ENCODE measurements at regions not wholly inside any gene's neighbourhood (a gene's known extent, or its start where the extent isn't known, plus 50 kb on each side); places are given as distances from the start of the nearest gene placed in this dataset.

DNA sequence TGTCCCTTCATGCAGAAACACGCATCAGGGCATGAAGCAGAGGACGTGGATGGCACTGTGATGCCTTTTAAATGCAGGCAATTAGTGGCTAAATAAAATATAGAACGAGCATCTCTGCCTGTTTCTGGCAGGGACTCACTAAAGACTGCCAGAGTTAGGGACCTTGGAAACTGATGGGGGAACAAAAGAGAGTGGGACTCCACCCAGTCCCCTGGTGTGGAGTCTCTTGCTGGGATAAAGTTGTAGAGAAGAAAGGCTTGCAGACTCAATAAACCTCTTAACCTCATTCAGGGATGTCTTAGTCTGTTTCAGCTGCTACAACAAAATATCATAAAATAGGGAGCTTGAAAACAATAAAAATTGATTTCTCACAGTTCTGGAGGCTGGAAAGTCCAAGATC, 87.6 kb upstream of the ARAP3 start:
- intact Hi-C loops (cut with DNase I; ENCODE audit: low total_unique reads): no loop called here
- DNase-seq (ENCODE audit: low spot score in 2 of 2): no peak
- TF ChIP-seq, protein P1, sequence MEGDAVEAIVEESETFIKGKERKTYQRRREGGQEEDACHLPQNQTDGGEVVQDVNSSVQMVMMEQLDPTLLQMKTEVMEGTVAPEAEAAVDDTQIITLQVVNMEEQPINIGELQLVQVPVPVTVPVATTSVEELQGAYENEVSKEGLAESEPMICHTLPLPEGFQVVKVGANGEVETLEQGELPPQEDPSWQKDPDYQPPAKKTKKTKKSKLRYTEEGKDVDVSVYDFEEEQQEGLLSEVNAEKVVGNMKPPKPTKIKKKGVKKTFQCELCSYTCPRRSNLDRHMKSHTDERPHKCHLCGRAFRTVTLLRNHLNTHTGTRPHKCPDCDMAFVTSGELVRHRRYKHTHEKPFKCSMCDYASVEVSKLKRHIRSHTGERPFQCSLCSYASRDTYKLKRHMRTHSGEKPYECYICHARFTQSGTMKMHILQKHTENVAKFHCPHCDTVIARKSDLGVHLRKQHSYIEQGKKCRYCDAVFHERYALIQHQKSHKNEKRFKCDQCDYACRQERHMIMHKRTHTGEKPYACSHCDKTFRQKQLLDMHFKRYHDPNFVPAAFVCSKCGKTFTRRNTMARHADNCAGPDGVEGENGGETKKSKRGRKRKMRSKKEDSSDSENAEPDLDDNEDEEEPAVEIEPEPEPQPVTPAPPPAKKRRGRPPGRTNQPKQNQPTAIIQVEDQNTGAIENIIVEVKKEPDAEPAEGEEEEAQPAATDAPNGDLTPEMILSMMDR (IDR thresholded peaks at IDR 0.05): no peak
- TF ChIP-seq POLR2A (IDR thresholded peaks at IDR 0.05): no peak
- no peak overlapping the region for H3K4me3 ChIP-seq (ENCODE audit: low read depth, poor library complexity, severe bottlenecking)
- WGBS, 2 donors: 76 to 84% methylated on average over 3 of the region's 3 CpGs

DNA sequence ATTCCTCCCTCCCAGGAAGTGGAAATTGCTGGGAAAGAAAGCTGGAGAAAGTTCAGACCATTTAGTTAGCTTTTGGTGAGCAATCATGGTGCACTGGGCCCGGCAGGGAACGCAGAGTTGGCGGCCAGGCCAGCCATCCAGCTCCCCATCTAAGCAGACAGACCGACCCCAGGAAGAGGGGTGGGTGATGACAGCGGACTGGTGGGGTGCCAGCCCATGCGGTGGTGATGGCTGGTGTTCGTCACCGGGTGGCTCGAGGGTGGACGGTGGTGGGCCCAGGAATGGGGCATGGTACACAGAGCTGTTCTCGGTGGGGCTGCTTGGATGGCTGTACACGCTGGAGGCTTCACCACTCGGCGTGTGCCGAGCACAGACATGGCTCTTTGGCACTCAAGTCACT, 85.6 kb upstream of the ARAP3 start:
- DNase-seq (ENCODE audit: low spot score in 2 of 2): no peak
- TF ChIP-seq POLR2A (IDR thresholded peaks at IDR 0.05): no peak
- TF ChIP-seq, protein P1 (IDR thresholded peaks at IDR 0.05): no peak
- no peak overlapping the region for H3K4me3 ChIP-seq (ENCODE audit: low read depth, poor library complexity, severe bottlenecking)
- WGBS, 2 donors: 92 to 94% methylated on average over 15 of the region's 15 CpGs
- intact Hi-C loops (cut with DNase I; ENCODE audit: low total_unique reads): no loop called here

GRCh38 chr5:141765896-141766551, 84.0 kb upstream of the ARAP3 start:
- TF ChIP-seq, protein P1 (IDR thresholded peaks at IDR 0.05): no peak
- no peak for TF ChIP-seq POLR2A (IDR thresholded peaks at IDR 0.05)
- intact Hi-C loops (cut with DNase I; ENCODE audit: low total_unique reads): no loop called here
- WGBS, 2 donors: 71 to 84% methylated on average over 2 of the region's 2 CpGs
- no peak for DNase-seq (ENCODE audit: low spot score in 2 of 2)
- H3K4me3 ChIP-seq (ENCODE audit: low read depth, poor library complexity, severe bottlenecking): no peak overlapping the region

GRCh38 chr5:141763541-141763940, 81.5 kb upstream of the ARAP3 start:
- no peak for TF ChIP-seq POLR2A (IDR thresholded peaks at IDR 0.05)
- TF ChIP-seq, protein P1 (IDR thresholded peaks at IDR 0.05): no peak
- DNase-seq (ENCODE audit: low spot score in 2 of 2): no peak
- intact Hi-C loops (cut with DNase I; ENCODE audit: low total_unique reads): no loop called here
- 79 to 80% methylated on average over 5 of the region's 5 CpGs for WGBS, 2 donors
- no peak overlapping the region for H3K4me3 ChIP-seq (ENCODE audit: low read depth, poor library complexity, severe bottlenecking)

DNA sequence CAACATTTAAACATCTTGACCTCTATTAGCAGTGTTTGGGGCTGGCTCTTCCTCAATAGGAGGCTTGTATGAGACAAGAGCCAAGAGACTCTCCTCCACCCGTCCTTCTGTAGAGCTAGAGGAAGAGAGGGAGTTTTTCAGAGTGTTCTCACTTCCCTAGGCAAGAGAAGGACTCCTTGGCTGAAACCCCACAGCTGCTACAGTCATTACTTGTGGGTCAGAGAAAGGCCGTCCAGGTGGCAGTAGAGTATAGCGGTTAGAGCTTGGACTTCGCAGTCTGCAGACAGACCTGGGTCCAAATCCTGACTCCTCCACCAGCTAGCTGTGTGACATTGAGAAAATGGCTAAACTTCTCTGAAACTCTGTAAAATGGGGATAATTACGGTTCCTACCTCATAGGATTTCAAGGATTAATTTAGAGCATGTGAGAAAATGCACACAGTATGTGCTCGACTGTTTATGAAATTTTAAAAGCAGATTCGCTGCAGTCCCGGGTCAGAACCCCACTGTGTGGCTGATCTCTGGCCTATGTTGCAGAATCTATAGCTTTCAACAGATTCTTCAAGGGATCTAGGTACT, 80.8 kb upstream of the ARAP3 start:
- no peak overlapping the region for H3K4me3 ChIP-seq (ENCODE audit: low read depth, poor library complexity, severe bottlenecking)
- intact Hi-C loops (cut with DNase I; ENCODE audit: low total_unique reads): no loop called here

More for the DNA sequence above, 80.8 kb upstream of the ARAP3 start:
- no peak for DNase-seq (ENCODE audit: low spot score in 2 of 2)
- no peak for TF ChIP-seq POLR2A (IDR thresholded peaks at IDR 0.05)
- TF ChIP-seq, protein P1 (IDR thresholded peaks at IDR 0.05): no peak
- WGBS, 2 donors: 79 to 80% methylated on average over 8 of the region's 8 CpGs
